ENCODE measurements at regions not wholly inside any gene's neighbourhood (a gene's known extent, or its start where the extent isn't known, plus 50 kb on each side); places are given as distances from the start of the nearest gene placed in this dataset. TPM values are rescaled to one million over a fixed set of nuclear protein-coding genes. Genes with fewer than 3 reads are reported as not detected.

GRCh38 chr9:93730648-93731047 is 154.3 kb downstream of the PHF2 start:
- DNase-seq (ENCODE audit: unreplicated experiment) = no peak
- intact Hi-C loops (cut with micrococcal nuclease) = no loop called here
- TF ChIP-seq CTCF (IDR thresholded peaks at IDR 0.05; ENCODE audit: unreplicated experiment) = no peak
- peaks cover 10% of the 10 kb centered on the region for H3K27me3 Mint-ChIP-seq (ENCODE audit: insufficient read depth, unreplicated experiment)
- ChIA-PET POLR2A (no interaction called here), CTCF (interaction anchor here (0.6 kb wide), 1 partner anchor 13 kb away, joined by 3 read pairs; no protein-coding TSS in a partner anchor)
- H3K27ac Mint-ChIP-seq (ENCODE audit: low read depth, unreplicated experiment) = no peak overlapping the region
- H3K36me3 Mint-ChIP-seq (ENCODE audit: insufficient read depth, unreplicated experiment) = no peaks in the 10 kb centered on the region
- H3K9me3 Mint-ChIP-seq (ENCODE audit: unreplicated experiment) = peaks cover 29% of the 10 kb centered on the region
- no peaks in the 10 kb centered on the region for H3K4me1 Mint-ChIP-seq (ENCODE audit: insufficient read depth, unreplicated experiment)
- no peak overlapping the region for H3K4me3 Mint-ChIP-seq (ENCODE audit: unreplicated experiment)
- BruUV-seq (replicated peaks) = no TSS peak

GRCh38 chr9:93730217-93730616 is 153.8 kb downstream of the PHF2 start:
- no peak for TF ChIP-seq CTCF (IDR thresholded peaks at IDR 0.05; ENCODE audit: unreplicated experiment)
- no TSS peak for BruUV-seq (replicated peaks)
- Mint-ChIP-seq H3K27me3 (ENCODE audit: insufficient read depth, unreplicated experiment) (peaks cover 10% of the 10 kb centered on the region), H3K36me3 (ENCODE audit: insufficient read depth, unreplicated experiment) (no peaks in the 10 kb centered on the region), H3K4me3 (ENCODE audit: unreplicated experiment) (no peak overlapping the region), H3K4me1 (ENCODE audit: insufficient read depth, unreplicated experiment) (no peaks in the 10 kb centered on the region), H3K27ac (ENCODE audit: low read depth, unreplicated experiment) (no peak overlapping the region), H3K9me3 (ENCODE audit: unreplicated experiment) (peaks cover 29% of the 10 kb centered on the region)
- POLR2A ChIA-PET = interaction anchor here (0.6 kb wide), 1 partner anchor 1013 kb away, joined by 3 read pairs; no protein-coding TSS in a partner anchor
- CTCF ChIA-PET = interaction anchor here (0.6 kb wide), 1 partner anchor 13 kb away, joined by 3 read pairs; no protein-coding TSS in a partner anchor
- DNase-seq (ENCODE audit: unreplicated experiment) = no peak
- intact Hi-C loops (cut with micrococcal nuclease) = no loop called here

Small RNA genes lying in the stretch of these regions (microRNA-seq; reads per million reads assigned to microRNA genes)
- not detected for gene MIR4291

Data from MCF 10A (cell line).